ENCODE measurements at regions not wholly inside any gene's neighbourhood (a gene's known extent, or its start where the extent isn't known, plus 50 kb on each side); places are given as distances from the start of the nearest gene placed in this dataset.

- Histone ChIP-seq H3K36me3 (no peaks in the 10 kb centered on the region), H3K27ac (no peak overlapping the region), H3K27me3 (ENCODE audit: low read depth) (no peaks in the 10 kb centered on the region), H3K4me1 (no peaks in the 10 kb centered on the region), H3K9me3 (no peaks in the 10 kb centered on the region), H3K4me3 (no peak overlapping the region)
- intact Hi-C loops (cut with DNase I) = no loop called here
- no peak for DNase-seq
- ATAC-seq = no peak
- no peak for TF ChIP-seq CTCF (IDR thresholded peaks at IDR 0.05)
Observed at GRCh38 chr12:77299910-77300669, 234.7 kb upstream of the E2F7 start.

- H3K4me1 ChIP-seq = no peaks in the 10 kb centered on the region
- no peak for DNase-seq
- no peak for TF ChIP-seq CTCF (IDR thresholded peaks at IDR 0.05)
- intact Hi-C loops (cut with DNase I) = no loop called here
- H3K4me3 ChIP-seq = no peak overlapping the region
- H3K27ac ChIP-seq = no peak overlapping the region
- no peaks in the 10 kb centered on the region for H3K9me3 ChIP-seq
- H3K36me3 ChIP-seq = no peaks in the 10 kb centered on the region
- H3K27me3 ChIP-seq (ENCODE audit: low read depth) = no peaks in the 10 kb centered on the region
- no peak for ATAC-seq
Observed at GRCh38 chr12:77299001-77299400, 233.6 kb upstream of the E2F7 start.

- no peak for TF ChIP-seq CTCF (IDR thresholded peaks at IDR 0.05)
- no peaks in the 10 kb centered on the region for H3K27me3 ChIP-seq (ENCODE audit: low read depth)
Observed at GRCh38 chr12:77294016-77294415, 228.6 kb upstream of the E2F7 start.

GRCh38 chr12:77274926-77275325 lies 209.6 kb upstream of the E2F7 start:
- H3K27ac ChIP-seq = no peak overlapping the region
- H3K36me3 ChIP-seq = no peaks in the 10 kb centered on the region
- no peaks in the 10 kb centered on the region for H3K4me1 ChIP-seq
- no peaks in the 10 kb centered on the region for H3K27me3 ChIP-seq (ENCODE audit: low read depth)
- H3K9me3 ChIP-seq = no peaks in the 10 kb centered on the region
- no peak for DNase-seq
- intact Hi-C loops (cut with DNase I) = no loop called here
- no peak overlapping the region for H3K4me3 ChIP-seq
- ATAC-seq = no peak
- TF ChIP-seq CTCF (IDR thresholded peaks at IDR 0.05) = no peak

More at GRCh38 chr12:77294016-77294415, 228.6 kb upstream of the E2F7 start:
- Histone ChIP-seq H3K27ac (no peak overlapping the region), H3K4me1 (no peaks in the 10 kb centered on the region), H3K9me3 (no peaks in the 10 kb centered on the region), H3K4me3 (no peak overlapping the region), H3K36me3 (no peaks in the 10 kb centered on the region)
- intact Hi-C loops (cut with DNase I) = no loop called here
- ATAC-seq (no peak), DNase-seq (no peak)

- no peaks in the 10 kb centered on the region for H3K9me3 ChIP-seq
- DNase-seq = no peak
- no peak for ATAC-seq
- H3K27me3 ChIP-seq (ENCODE audit: low read depth) = no peaks in the 10 kb centered on the region
- H3K4me3 ChIP-seq = no peak overlapping the region
- TF ChIP-seq CTCF (IDR thresholded peaks at IDR 0.05) = no peak
- intact Hi-C loops (cut with DNase I) = no loop called here
- no peaks in the 10 kb centered on the region for H3K36me3 ChIP-seq
- H3K4me1 ChIP-seq = no peaks in the 10 kb centered on the region
- no peak overlapping the region for H3K27ac ChIP-seq
Observed at GRCh38 chr12:77273898-77274297, 208.5 kb upstream of the E2F7 start.

Data from lower lobe of right lung (tissue), 2 donors.